AG04449 (cell line): ENCODE measurements at regions not wholly inside any gene's neighbourhood (a gene's known extent, or its start where the extent isn't known, plus 50 kb on each side); places are given as distances from the start of the nearest gene placed in this dataset.

Experiments
- CTCF ChIA-PET: fragments of 350-600 bp; formaldehyde crosslinking; extraction: SDS; loops from one replicate; lab custom pipeline; 2021; ENCODE audit warnings: antibody characterized with exemption; lab: Yijun Ruan, JAX
- POLR2A ChIA-PET: fragments of 400-600, 350-600 bp; formaldehyde crosslinking; extraction: SDS; loops from one replicate; lab custom pipeline; 2020; ENCODE audit warnings: antibody characterized with exemption, inconsistent platforms; lab: Yijun Ruan, JAX
- DNase-seq: peaks from one replicate; pipeline ENCODE4 v3.0.0-alpha.2; 2010; ENCODE audit warnings: low read depth, low spot score
- H3K4me3 ChIP-seq: 2 replicates; pipeline ENCODE4 v1.5.1; 2011; ENCODE audit warnings: low read depth, mild to moderate bottlenecking, control low read depth, low read length
- CTCF ChIP-seq: IDR thresholded peaks from one replicate; pipeline ENCODE4 v1.5.1; 2011; ENCODE audit warnings: mild to moderate bottlenecking, moderate library complexity, low read length, control low read depth, inconsistent platforms; ENCODE audit not compliant: insufficient read depth; ENCODE audit errors: missing control alignments

GRCh38 chr4:15130441-15130840 is 128.2 kb downstream of the CPEB2 start:
- TF ChIP-seq CTCF, result no peak
- no peak for DNase-seq

GRCh38 chr4:15131551-15131950 is 129.3 kb downstream of the CPEB2 start:
- CTCF ChIA-PET, result no interaction called here
- TF ChIP-seq CTCF, result no peak
- H3K4me3 ChIP-seq, result no peak overlapping the region
- POLR2A ChIA-PET, result no interaction called here
- DNase-seq, result no peak

More at GRCh38 chr4:15130441-15130840, 128.2 kb downstream of the CPEB2 start:
- ChIA-PET CTCF (no interaction called here), POLR2A (no interaction called here)
- H3K4me3 ChIP-seq, result no peak overlapping the region

GRCh38 chr4:15132739-15133138 is 130.5 kb downstream of the CPEB2 start:
- ChIA-PET CTCF (no interaction called here), POLR2A (no interaction called here)
- no peak for TF ChIP-seq CTCF
- H3K4me3 ChIP-seq, result no peak overlapping the region
- no peak for DNase-seq

DNA sequence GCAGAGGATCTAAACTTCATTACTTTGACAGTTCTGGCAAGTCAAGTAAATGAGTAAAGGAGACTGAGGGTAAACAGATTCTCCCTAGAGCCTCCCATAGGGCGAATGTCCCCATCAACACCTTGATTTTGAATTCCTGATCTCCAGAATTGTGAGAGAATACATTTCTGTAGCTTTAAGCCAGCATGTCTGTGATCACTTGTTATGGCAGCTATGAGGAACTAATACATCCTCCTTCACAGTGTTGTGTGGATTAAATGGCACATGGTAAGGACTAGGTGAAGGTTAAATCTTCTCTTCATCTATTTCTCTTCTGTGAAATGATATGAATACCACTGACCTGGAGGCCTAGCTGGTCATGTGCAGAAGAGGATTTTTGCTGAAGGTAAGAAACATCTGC is 137.3 kb downstream of the CPEB2 start:
- no peak overlapping the region for H3K4me3 ChIP-seq
- ChIA-PET CTCF (no interaction called here), POLR2A (no interaction called here)
- no peak for DNase-seq
- no peak for TF ChIP-seq CTCF

GRCh38 chr4:15142201-15142600 is 139.9 kb downstream of the CPEB2 start:
- no peak for DNase-seq
- no peak overlapping the region for H3K4me3 ChIP-seq
- ChIA-PET POLR2A (no interaction called here), CTCF (no interaction called here)
- TF ChIP-seq CTCF, result no peak

GRCh38 chr4:15143551-15143950 is 141.3 kb downstream of the CPEB2 start:
- POLR2A ChIA-PET, result no interaction called here
- TF ChIP-seq CTCF, result no peak
- CTCF ChIA-PET, result no interaction called here
- no peak overlapping the region for H3K4me3 ChIP-seq
- DNase-seq, result no peak
